AG20443 (cell line): ENCODE measurements at regions not wholly inside any gene's neighbourhood (a gene's known extent, or its start where the extent isn't known, plus 50 kb on each side); places are given as distances from the start of the nearest gene placed in this dataset.
A peak's percentile ranks its signal among the peaks of the same experiment; 100 is the strongest.

Experiments used
- DNase-seq: peaks from one replicate; pipeline ENCODE4 v3.0.0; 2012; ENCODE audit warnings: low spot score, mixed read lengths

- no peak for DNase-seq
Measured at GRCh38 chr15:35320158-35320780, 225.7 kb downstream of the DPH6 start.

GRCh38 chr15:35319354-35319753, 226.6 kb downstream of the DPH6 start:
- DNase-seq, result no peak

GRCh38 chr15:35317217-35317616, 228.7 kb downstream of the DPH6 start:
- no peak for DNase-seq

GRCh38 chr15:35312344-35312743, 227.2 kb upstream of the NANOGP8 start:
- DNase-seq, result no peak

- no peak for DNase-seq
Measured at GRCh38 chr15:35311615-35312014, 226.5 kb upstream of the NANOGP8 start.

- DNase-seq, result peak; percentile 17
Measured at GRCh38 chr15:35309886-35310285, 224.8 kb upstream of the NANOGP8 start.

GRCh38 chr15:35308802-35309201, 223.7 kb upstream of the NANOGP8 start:
- DNase-seq, result peak; percentile 70

- DNase-seq, result no peak
Measured at GRCh38 chr15:35307676-35308075, 222.6 kb upstream of the NANOGP8 start.

- no peak for DNase-seq
Measured at GRCh38 chr15:35307026-35307425, 221.9 kb upstream of the NANOGP8 start.

GRCh38 chr15:35306361-35306981, 221.4 kb upstream of the NANOGP8 start:
- peak; percentile 38 for DNase-seq

- no peak for DNase-seq
Measured at GRCh38 chr15:35305946-35306345, 220.9 kb upstream of the NANOGP8 start.

- no peak for DNase-seq
Measured at GRCh38 chr15:35305031-35305550, 220.0 kb upstream of the NANOGP8 start.

GRCh38 chr15:35304389-35304788, 219.3 kb upstream of the NANOGP8 start:
- no peak for DNase-seq

GRCh38 chr15:35302334-35302733, 217.2 kb upstream of the NANOGP8 start:
- no peak for DNase-seq

GRCh38 chr15:35301088-35301487, 216.0 kb upstream of the NANOGP8 start:
- no peak for DNase-seq

- DNase-seq, result no peak
Measured at GRCh38 chr15:35299059-35299735, 214.1 kb upstream of the NANOGP8 start.

GRCh38 chr15:35298509-35298908, 213.4 kb upstream of the NANOGP8 start:
- no peak for DNase-seq

GRCh38 chr15:35293353-35294130, 208.4 kb upstream of the NANOGP8 start:
- DNase-seq, result peak; percentile 70

GRCh38 chr15:35290301-35290721, 205.2 kb upstream of the NANOGP8 start:
- no peak for DNase-seq

GRCh38 chr15:35289024-35289617, 204.0 kb upstream of the NANOGP8 start:
- peak; percentile 62 for DNase-seq

GRCh38 chr15:35288580-35288979, 203.5 kb upstream of the NANOGP8 start:
- no peak for DNase-seq

- DNase-seq, result no peak
Measured at GRCh38 chr15:35286721-35287120, 201.6 kb upstream of the NANOGP8 start.
